SK-N-SH (cell line): ENCODE measurements at regions not wholly inside any gene's neighbourhood (a gene's known extent, or its start where the extent isn't known, plus 50 kb on each side); places are given as distances from the start of the nearest gene placed in this dataset.

Experiments used
- CTCF ChIA-PET: fragments of 300-600, 350-600 bp; formaldehyde crosslinking; extraction: SDS; loops from one replicate; lab custom pipeline; 2021; lab: Yijun Ruan, JAX
- POLR2A ChIA-PET: fragments of 350-600 bp; sonication (Branson Sonifier 250); formaldehyde crosslinking; extraction: SDS; loops from one replicate; lab custom pipeline; 2020; ENCODE audit warnings: antibody characterized with exemption, inconsistent platforms; lab: Yijun Ruan, JAX
- DNase-seq: peaks from one replicate; pipeline ENCODE4 v3.0.0; 2012
- H2AFZ ChIP-seq: fragments of 200-600 bp; sonication (generic); 2 replicates; pipeline ENCODE4 v1.8.1; 2016; ENCODE audit warnings: antibody characterized with exemption, mild to moderate bottlenecking, low read depth
- H3F3A ChIP-seq: fragments of 200-600 bp; sonication (generic); replicated peaks from 2 replicates; pipeline ENCODE3; 2016; ENCODE audit warnings: antibody characterized with exemption, mild to moderate bottlenecking; ENCODE audit not compliant: insufficient read depth
- H3K27ac ChIP-seq, 2 experiments: fragments of 200-500 bp in 1 of 2; fragments of 200-600 bp in 1 of 2; sonication (Bioruptor generic) in 1 of 2; sonication (generic), shearing (Covaris generic) in 1 of 2; 2 replicates each; pipeline versions ENCODE4 v1.5.1 to v1.6.1; 2014 to 2016; ENCODE audit warnings: low read depth in 2 of 2, inconsistent platforms in 1 of 2, low read length in 1 of 2, mild to moderate bottlenecking in 1 of 2, mixed read lengths in 1 of 2
- H3K27me3 ChIP-seq: fragments of 200-600 bp; sonication (generic), shearing (Covaris generic); 2 replicates; pipeline ENCODE4 v1.6.1; 2016; ENCODE audit warnings: mixed run types; ENCODE audit not compliant: insufficient read depth
- H3K36me3 ChIP-seq, 2 experiments: fragments of 200-500 bp in 1 of 2; fragments of 200-600 bp in 1 of 2; sonication (Bioruptor generic) in 1 of 2; sonication (generic) in 1 of 2; replicated peaks in 1 of 2; 2 replicates each; pipeline versions ENCODE3 to v1.5.1; 2014 to 2016; ENCODE audit warnings: low read length in 1 of 2, mild to moderate bottlenecking in 1 of 2; ENCODE audit not compliant: insufficient read depth in 2 of 2, control insufficient read depth in 1 of 2
- H3K4me1 ChIP-seq, 2 experiments: fragments of 200-500 bp in 1 of 2; fragments of 200-600 bp in 1 of 2; sonication (Bioruptor generic) in 1 of 2; sonication (generic), shearing (Covaris generic) in 1 of 2; 2 replicates each; pipeline versions ENCODE4 v1.5.1 to v1.6.1; 2014 to 2016; ENCODE audit warnings: low read depth in 1 of 2, low read length in 1 of 2, mixed run types in 1 of 2; ENCODE audit not compliant: insufficient read depth in 2 of 2, control insufficient read depth in 1 of 2
- H3K4me2 ChIP-seq: fragments of 200-600 bp; sonication (generic), shearing (Covaris generic); 2 replicates; pipeline ENCODE4 v1.6.1; 2017; ENCODE audit warnings: mixed run types
- H3K4me3 ChIP-seq, 2 experiments: fragments of 200-500 bp in 1 of 2; fragments of 200-600 bp in 1 of 2; sonication (Bioruptor generic) in 1 of 2; sonication (generic), shearing (Covaris generic) in 1 of 2; 2 replicates each; pipeline versions ENCODE4 v1.5.1 to v1.8.1; 2014 to 2016; ENCODE audit warnings: low read depth in 2 of 2, inconsistent platforms in 1 of 2, low read length in 1 of 2, mild to moderate bottlenecking in 1 of 2, mixed read lengths in 1 of 2, moderate library complexity in 1 of 2
- H3K79me2 ChIP-seq: fragments of 200-600 bp; sonication (generic); 2 replicates; pipeline ENCODE4 v1.8.1; 2017; ENCODE audit warnings: mild to moderate bottlenecking; ENCODE audit not compliant: insufficient read depth
- H3K9ac ChIP-seq: fragments of 200-600 bp; sonication (generic); 2 replicates; pipeline ENCODE4 v1.6.1; 2017; ENCODE audit warnings: mixed run types
- H3K9me2 ChIP-seq: fragments of 200-600 bp; sonication (generic); 2 replicates; pipeline ENCODE4 v1.6.1; 2017; ENCODE audit warnings: mixed run types
- H3K9me3 ChIP-seq: fragments of 200-600 bp; sonication (generic); 2 replicates; pipeline ENCODE4 v1.6.1; 2017; ENCODE audit warnings: mixed run types, mild to moderate bottlenecking, moderate library complexity
- H4K20me1 ChIP-seq: fragments of 200-600 bp; sonication (generic); 2 replicates; pipeline ENCODE4 v1.6.1; 2017; ENCODE audit warnings: mild to moderate bottlenecking, mixed run types; ENCODE audit not compliant: insufficient read depth
- CHD2 ChIP-seq: fragments of 150-350 bp; IDR thresholded peaks from 2 replicates; pipeline ENCODE4 v1.6.1; 2018; ENCODE audit warnings: low read length; ENCODE audit not compliant: partially characterized antibody
- CTCF ChIP-seq: fragments of 200-600 bp; sonication (generic); IDR thresholded peaks from 2 replicates; pipeline ENCODE4 v1.6.1; 2017; ENCODE audit warnings: antibody characterized with exemption, mild to moderate bottlenecking, moderate library complexity
- EZH2phosphoT487 ChIP-seq: fragments of 200-600 bp; sonication (generic); IDR thresholded peaks from 2 replicates; pipeline ENCODE4 v1.6.1; 2017; ENCODE audit warnings: low read depth, mixed run types, mild to moderate bottlenecking, antibody characterized with exemption, moderate library complexity, borderline replicate concordance
- FOSL2 ChIP-seq: IDR thresholded peaks from 2 replicates; pipeline ENCODE4 v1.4.0; 2012; ENCODE audit warnings: low read depth, mild to moderate bottlenecking, moderate library complexity, borderline replicate concordance
- GABPA ChIP-seq: IDR thresholded peaks from 2 replicates; pipeline ENCODE4 v1.4.0; 2012; ENCODE audit warnings: low read depth, mild to moderate bottlenecking
- NRF1 ChIP-seq: IDR thresholded peaks from 2 replicates; pipeline ENCODE4 v1.6.1; 2012; ENCODE audit warnings: low read depth, mild to moderate bottlenecking, low read length
- POLR2AphosphoS5 ChIP-seq: IDR thresholded peaks from 2 replicates; pipeline ENCODE4 v1.6.1; 2012; ENCODE audit warnings: low read depth, low read length
- REST ChIP-seq: IDR thresholded peaks from 2 replicates; pipeline ENCODE4 v1.6.1; 2012; ENCODE audit warnings: mild to moderate bottlenecking, low read depth, low read length, moderate library complexity
- RFX5 ChIP-seq: IDR thresholded peaks from 2 replicates; pipeline ENCODE4 v1.6.1; 2012; ENCODE audit warnings: mild to moderate bottlenecking, improper control_type of control experiment, low read length
- RXRA ChIP-seq: IDR thresholded peaks from 2 replicates; pipeline ENCODE4 v1.4.0; 2012; ENCODE audit warnings: low read depth, mild to moderate bottlenecking, borderline replicate concordance
- SIN3A ChIP-seq: IDR thresholded peaks from 2 replicates; pipeline ENCODE4 v1.6.1; 2012; ENCODE audit warnings: low read depth, mild to moderate bottlenecking, low read length, moderate library complexity, borderline replicate concordance
- SMC3 ChIP-seq: IDR thresholded peaks from 2 replicates; pipeline ENCODE4 v1.6.1; 2012; ENCODE audit warnings: low read depth, low read length, improper control_type of control experiment
- TAF1 ChIP-seq: IDR thresholded peaks from 2 replicates; pipeline ENCODE4 v1.6.1; 2012; ENCODE audit warnings: low read depth, mild to moderate bottlenecking, low read length, moderate library complexity, borderline replicate concordance
- TCF12 ChIP-seq: IDR thresholded peaks from 2 replicates; pipeline ENCODE4 v1.4.0; 2012
- TEAD4 ChIP-seq: IDR thresholded peaks from 2 replicates; pipeline ENCODE4 v1.4.0; 2012; ENCODE audit warnings: mild to moderate bottlenecking, borderline replicate concordance; ENCODE audit not compliant: insufficient read depth
- YY1 ChIP-seq: IDR thresholded peaks from 2 replicates; pipeline ENCODE4 v1.4.0; 2012; ENCODE audit warnings: low read depth, mild to moderate bottlenecking
- WGBS: methylation state at CpG from one replicate; pipeline ENCODE4 v1.1.6; 2017; ENCODE audit warnings: low lambda C conversion rate; 5-methylcytosine and 5-hydroxymethylcytosine counted together
- TF ChIP-seq, protein P1 (sequence below): fragments of 150-350 bp; IDR thresholded peaks from 2 replicates; pipeline ENCODE4 v1.6.1; 2016; ENCODE audit warnings: mild to moderate bottlenecking, low read depth, low read length
- TF ChIP-seq, protein P2 (sequence below): IDR thresholded peaks from 2 replicates; pipeline ENCODE4 v1.4.0; 2012; ENCODE audit warnings: low read depth
- TF ChIP-seq, protein P3 (sequence below): fragments of 150-350 bp; IDR thresholded peaks from 2 replicates; pipeline ENCODE4 v1.6.1; 2017; ENCODE audit warnings: antibody characterized with exemption, low read length, low read depth, borderline replicate concordance

GRCh38 chr16:85983606-85984230 lies 84.8 kb downstream of the IRF8 start (continued):
- TF ChIP-seq CTCF (no peak), TEAD4 (no peak), NRF1 (no peak)

GRCh38 chr16:85984231-85984880 lies 85.4 kb downstream of the IRF8 start:
- POLR2A ChIA-PET: no interaction called here
- Histone ChIP-seq H3K79me2 (no peaks in the 10 kb centered on the region), H3F3A (no peaks in the 10 kb centered on the region), H3K27ac (no peak overlapping the region), H3K9me3 (no peaks in the 10 kb centered on the region), H3K4me2 (no peak overlapping the region), H4K20me1 (no peaks in the 10 kb centered on the region), H3K9me2 (no peaks in the 10 kb centered on the region), H3K27me3 (peaks cover 97% of the 10 kb centered on the region), H3K4me1 (no peaks in the 10 kb centered on the region), H3K36me3 (no peaks in the 10 kb centered on the region), H3K9ac (no peak overlapping the region), H3K4me3 (no peak overlapping the region), H2AFZ (no peak overlapping the region)
- CTCF ChIA-PET: interaction anchor here (7.0 kb wide), 1 partner anchor 163 kb away, joined by 50 read pairs; no protein-coding TSS in a partner anchor
- WGBS: 14% methylated on average over 12 of the region's 14 CpGs
- no peak for DNase-seq
- TF ChIP-seq, protein P1, sequence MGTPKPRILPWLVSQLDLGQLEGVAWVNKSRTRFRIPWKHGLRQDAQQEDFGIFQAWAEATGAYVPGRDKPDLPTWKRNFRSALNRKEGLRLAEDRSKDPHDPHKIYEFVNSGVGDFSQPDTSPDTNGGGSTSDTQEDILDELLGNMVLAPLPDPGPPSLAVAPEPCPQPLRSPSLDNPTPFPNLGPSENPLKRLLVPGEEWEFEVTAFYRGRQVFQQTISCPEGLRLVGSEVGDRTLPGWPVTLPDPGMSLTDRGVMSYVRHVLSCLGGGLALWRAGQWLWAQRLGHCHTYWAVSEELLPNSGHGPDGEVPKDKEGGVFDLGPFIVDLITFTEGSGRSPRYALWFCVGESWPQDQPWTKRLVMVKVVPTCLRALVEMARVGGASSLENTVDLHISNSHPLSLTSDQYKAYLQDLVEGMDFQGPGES: no peak
- TF ChIP-seq CHD2 (no peak), FOSL2 (no peak), POLR2AphosphoS5 (no peak), RXRA (no peak), SMC3 (no peak), TCF12 (no peak), GABPA (no peak), SIN3A (no peak), NRF1 (no peak), TAF1 (no peak), EZH2phosphoT487 (no peak), YY1 (no peak), REST (no peak), TEAD4 (no peak), RFX5 (no peak)
- TF ChIP-seq, protein P2, sequence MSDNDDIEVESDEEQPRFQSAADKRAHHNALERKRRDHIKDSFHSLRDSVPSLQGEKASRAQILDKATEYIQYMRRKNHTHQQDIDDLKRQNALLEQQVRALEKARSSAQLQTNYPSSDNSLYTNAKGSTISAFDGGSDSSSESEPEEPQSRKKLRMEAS: no peak
- TF ChIP-seq, protein P3, sequence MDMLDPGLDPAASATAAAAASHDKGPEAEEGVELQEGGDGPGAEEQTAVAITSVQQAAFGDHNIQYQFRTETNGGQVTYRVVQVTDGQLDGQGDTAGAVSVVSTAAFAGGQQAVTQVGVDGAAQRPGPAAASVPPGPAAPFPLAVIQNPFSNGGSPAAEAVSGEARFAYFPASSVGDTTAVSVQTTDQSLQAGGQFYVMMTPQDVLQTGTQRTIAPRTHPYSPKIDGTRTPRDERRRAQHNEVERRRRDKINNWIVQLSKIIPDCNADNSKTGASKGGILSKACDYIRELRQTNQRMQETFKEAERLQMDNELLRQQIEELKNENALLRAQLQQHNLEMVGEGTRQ: no peak
